ENCODE measurements at regions not wholly inside any gene's neighbourhood (a gene's known extent, or its start where the extent isn't known, plus 50 kb on each side); places are given as distances from the start of the nearest gene placed in this dataset.

DNA sequence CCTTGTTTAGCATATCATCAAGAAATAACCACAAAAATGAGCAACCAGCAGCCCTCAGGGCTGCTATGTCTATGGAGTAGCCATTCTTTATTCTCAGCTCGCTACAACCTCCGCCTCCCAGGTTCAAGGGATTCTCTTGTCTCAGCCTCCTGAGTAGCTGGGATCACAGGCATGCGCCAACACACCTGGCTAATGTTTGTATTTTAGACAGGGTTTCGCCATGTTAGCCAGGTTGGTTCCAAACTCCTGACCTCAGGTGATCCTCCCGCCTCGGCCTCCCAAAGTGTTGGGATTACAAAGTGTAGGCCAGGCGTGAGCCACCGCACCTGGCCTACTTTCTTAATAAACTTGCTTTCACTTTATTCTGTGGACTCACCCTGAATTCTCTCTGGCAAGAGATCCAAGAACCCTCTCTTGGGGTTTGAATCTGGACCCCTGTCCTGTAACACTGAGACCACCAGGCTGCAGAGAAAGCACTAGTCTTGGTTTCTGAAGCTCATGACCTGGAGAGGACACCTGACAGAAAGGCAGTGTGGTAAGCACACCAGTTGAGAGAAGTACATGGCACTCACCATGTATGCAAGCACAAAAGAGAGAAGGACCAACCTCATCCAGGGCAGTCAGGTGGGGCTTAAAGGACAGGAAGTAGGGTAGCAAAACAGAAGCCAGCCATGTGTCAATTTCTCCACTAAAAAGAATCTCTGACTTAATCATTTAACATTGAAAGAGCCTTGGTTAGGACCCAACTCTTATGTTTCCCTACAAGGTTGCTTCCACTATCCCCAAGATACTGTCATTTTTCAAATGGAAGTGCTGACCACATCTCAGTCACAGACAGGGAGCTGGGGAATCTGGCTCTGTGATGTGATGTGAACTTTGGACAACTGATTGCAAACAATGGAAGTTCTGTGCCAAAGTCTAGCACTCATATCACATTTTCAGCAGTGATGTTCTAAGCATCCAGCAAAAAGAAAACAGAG lies 97.4 kb upstream of the DST start:
- Mint-ChIP-seq H3K4me3 (ENCODE audit: unreplicated experiment) (no peak overlapping the region), H3K27ac (ENCODE audit: unreplicated experiment) (peak overlapping the region; percentile 31), H3K36me3 (ENCODE audit: low read depth, unreplicated experiment) (peaks cover 4% of the 10 kb centered on the region), H3K27me3 (ENCODE audit: low read depth, unreplicated experiment) (no peaks in the 10 kb centered on the region), H3K9me3 (ENCODE audit: unreplicated experiment) (no peaks in the 10 kb centered on the region), H3K4me1 (ENCODE audit: low read depth, unreplicated experiment) (peaks cover 35% of the 10 kb centered on the region)
- Histone ChIP-seq H3K36me3 (ENCODE audit: insufficient read depth, low read length) (peaks cover 1% of the 10 kb centered on the region), H3K9ac (ENCODE audit: low read length) (no peak overlapping the region), H3K79me2 (ENCODE audit: insufficient read depth, low read length) (peaks cover 99% of the 10 kb centered on the region), H3K4me1 (ENCODE audit: insufficient read depth, low read length) (peaks cover 8% of the 10 kb centered on the region), H3K27ac (ENCODE audit: low read depth, low read length) (no peak overlapping the region), H3K9me3 (ENCODE audit: insufficient read depth, low read depth, low read length) (no peaks in the 10 kb centered on the region), H3K4me3 (ENCODE audit: insufficient read depth, low read depth, low read length) (no peak overlapping the region), H4K20me1 (ENCODE audit: insufficient read depth, low read length) (peaks cover 46% of the 10 kb centered on the region), H3K27me3 (ENCODE audit: insufficient read depth, low read length) (no peaks in the 10 kb centered on the region), H3K4me2 (ENCODE audit: low read length) (no peak overlapping the region), H2AFZ (ENCODE audit: low read depth, low read length) (no peak overlapping the region)
- no peak for FAIRE-seq
- TF ChIP-seq EZH2 (IDR thresholded peaks at IDR 0.05; ENCODE audit: insufficient read depth, low read length) = no peak
- TF ChIP-seq, protein P1, sequence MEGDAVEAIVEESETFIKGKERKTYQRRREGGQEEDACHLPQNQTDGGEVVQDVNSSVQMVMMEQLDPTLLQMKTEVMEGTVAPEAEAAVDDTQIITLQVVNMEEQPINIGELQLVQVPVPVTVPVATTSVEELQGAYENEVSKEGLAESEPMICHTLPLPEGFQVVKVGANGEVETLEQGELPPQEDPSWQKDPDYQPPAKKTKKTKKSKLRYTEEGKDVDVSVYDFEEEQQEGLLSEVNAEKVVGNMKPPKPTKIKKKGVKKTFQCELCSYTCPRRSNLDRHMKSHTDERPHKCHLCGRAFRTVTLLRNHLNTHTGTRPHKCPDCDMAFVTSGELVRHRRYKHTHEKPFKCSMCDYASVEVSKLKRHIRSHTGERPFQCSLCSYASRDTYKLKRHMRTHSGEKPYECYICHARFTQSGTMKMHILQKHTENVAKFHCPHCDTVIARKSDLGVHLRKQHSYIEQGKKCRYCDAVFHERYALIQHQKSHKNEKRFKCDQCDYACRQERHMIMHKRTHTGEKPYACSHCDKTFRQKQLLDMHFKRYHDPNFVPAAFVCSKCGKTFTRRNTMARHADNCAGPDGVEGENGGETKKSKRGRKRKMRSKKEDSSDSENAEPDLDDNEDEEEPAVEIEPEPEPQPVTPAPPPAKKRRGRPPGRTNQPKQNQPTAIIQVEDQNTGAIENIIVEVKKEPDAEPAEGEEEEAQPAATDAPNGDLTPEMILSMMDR (IDR thresholded peaks at IDR 0.05; ENCODE audit: insufficient read depth, low read depth, low read length) = no peak
- no peak for DNase-seq (ENCODE audit: low read depth)

GRCh38 chr6:56736804-56737203 lies 94.1 kb upstream of the DST start:
- TF ChIP-seq, protein P1 (IDR thresholded peaks at IDR 0.05; ENCODE audit: insufficient read depth, low read depth, low read length) = no peak
- no peak for TF ChIP-seq EZH2 (IDR thresholded peaks at IDR 0.05; ENCODE audit: insufficient read depth, low read length)
- Histone ChIP-seq H3K9ac (ENCODE audit: low read length) (no peak overlapping the region), H2AFZ (ENCODE audit: low read depth, low read length) (no peak overlapping the region), H3K27ac (ENCODE audit: low read depth, low read length) (no peak overlapping the region), H3K4me2 (ENCODE audit: low read length) (no peak overlapping the region), H4K20me1 (ENCODE audit: insufficient read depth, low read length) (peaks cover 21% of the 10 kb centered on the region), H3K9me3 (ENCODE audit: insufficient read depth, low read depth, low read length) (no peaks in the 10 kb centered on the region), H3K79me2 (ENCODE audit: insufficient read depth, low read length) (peaks cover 97% of the 10 kb centered on the region), H3K4me3 (ENCODE audit: insufficient read depth, low read depth, low read length) (no peak overlapping the region), H3K27me3 (ENCODE audit: insufficient read depth, low read length) (no peaks in the 10 kb centered on the region), H3K4me1 (ENCODE audit: insufficient read depth, low read length) (peaks cover 12% of the 10 kb centered on the region), H3K36me3 (ENCODE audit: insufficient read depth, low read length) (peaks cover 6% of the 10 kb centered on the region)
- Mint-ChIP-seq H3K27ac (ENCODE audit: unreplicated experiment) (no peak overlapping the region), H3K9me3 (ENCODE audit: unreplicated experiment) (no peaks in the 10 kb centered on the region), H3K27me3 (ENCODE audit: low read depth, unreplicated experiment) (no peaks in the 10 kb centered on the region), H3K4me1 (ENCODE audit: low read depth, unreplicated experiment) (peaks cover 16% of the 10 kb centered on the region), H3K4me3 (ENCODE audit: unreplicated experiment) (no peak overlapping the region), H3K36me3 (ENCODE audit: low read depth, unreplicated experiment) (peaks cover 2% of the 10 kb centered on the region)
- no peak for FAIRE-seq
- no peak for DNase-seq (ENCODE audit: low read depth)

DNA sequence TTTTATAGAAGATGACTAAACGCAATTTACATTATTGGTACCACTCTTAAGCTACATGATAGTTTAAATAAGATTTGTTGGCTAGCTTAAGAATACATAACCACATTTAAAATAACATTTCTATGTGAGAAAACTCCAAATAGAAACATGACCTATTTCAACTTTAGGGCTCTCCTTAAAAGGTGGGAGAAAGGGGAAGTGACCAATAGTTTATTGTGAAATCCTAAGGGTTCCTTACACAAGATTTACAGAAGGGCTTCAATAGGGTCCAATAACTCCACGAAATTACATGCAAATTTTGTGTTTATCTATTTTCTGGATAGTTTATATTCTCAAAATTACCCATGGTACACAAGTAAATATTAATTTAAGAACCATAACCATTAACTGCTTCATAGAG lies 91.6 kb upstream of the DST start:
- TF ChIP-seq EZH2 (IDR thresholded peaks at IDR 0.05; ENCODE audit: insufficient read depth, low read length) = no peak
- TF ChIP-seq, protein P1 (IDR thresholded peaks at IDR 0.05; ENCODE audit: insufficient read depth, low read depth, low read length) = no peak
- H3K36me3 Mint-ChIP-seq (ENCODE audit: low read depth, unreplicated experiment) = peaks cover 2% of the 10 kb centered on the region
- H3K4me3 Mint-ChIP-seq (ENCODE audit: unreplicated experiment) = no peak overlapping the region
- Histone ChIP-seq H4K20me1 (ENCODE audit: insufficient read depth, low read length) (peaks cover 8% of the 10 kb centered on the region), H3K4me3 (ENCODE audit: insufficient read depth, low read depth, low read length) (no peak overlapping the region), H3K9ac (ENCODE audit: low read length) (no peak overlapping the region), H3K4me2 (ENCODE audit: low read length) (no peak overlapping the region), H3K36me3 (ENCODE audit: insufficient read depth, low read length) (peaks cover 6% of the 10 kb centered on the region), H3K9me3 (ENCODE audit: insufficient read depth, low read depth, low read length) (no peaks in the 10 kb centered on the region), H3K4me1 (ENCODE audit: insufficient read depth, low read length) (peaks cover 33% of the 10 kb centered on the region), H3K27ac (ENCODE audit: low read depth, low read length) (no peak overlapping the region), H3K27me3 (ENCODE audit: insufficient read depth, low read length) (no peaks in the 10 kb centered on the region), H3K79me2 (ENCODE audit: insufficient read depth, low read length) (peaks cover 73% of the 10 kb centered on the region), H2AFZ (ENCODE audit: low read depth, low read length) (no peak overlapping the region)
- no peaks in the 10 kb centered on the region for H3K9me3 Mint-ChIP-seq (ENCODE audit: unreplicated experiment)
- no peak for DNase-seq (ENCODE audit: low read depth)
- peaks cover 23% of the 10 kb centered on the region for H3K4me1 Mint-ChIP-seq (ENCODE audit: low read depth, unreplicated experiment)
- no peaks in the 10 kb centered on the region for H3K27me3 Mint-ChIP-seq (ENCODE audit: low read depth, unreplicated experiment)
- no peak overlapping the region for H3K27ac Mint-ChIP-seq (ENCODE audit: unreplicated experiment)
- no peak for FAIRE-seq

Data from astrocyte (in vitro differentiated cells and primary cell).